ENCODE measurements at regions not wholly inside any gene's neighbourhood (a gene's known extent, or its start where the extent isn't known, plus 50 kb on each side); places are given as distances from the start of the nearest gene placed in this dataset.

- intact Hi-C loops (cut with DNase I; ENCODE audit: low total_unique reads) = no loop called here
- no peak for TF ChIP-seq POLR2A (IDR thresholded peaks at IDR 0.05)
- no peak for TF ChIP-seq CTCF (IDR thresholded peaks at IDR 0.05)
- no peaks in the 10 kb centered on the region for H3K4me1 ChIP-seq
Observed at GRCh38 chr6:8686077-8686476, 250.7 kb upstream of the SLC35B3 start.

GRCh38 chr6:8683204-8683603 is 247.9 kb upstream of the SLC35B3 start:
- intact Hi-C loops (cut with DNase I; ENCODE audit: low total_unique reads) = no loop called here

More at GRCh38 chr6:8686077-8686476, 250.7 kb upstream of the SLC35B3 start:
- H3K9me3 ChIP-seq = no peaks in the 10 kb centered on the region
- no peak overlapping the region for H3K27ac ChIP-seq
- no peak for DNase-seq
- H3K27me3 ChIP-seq = no peaks in the 10 kb centered on the region
- no peak overlapping the region for H3K4me3 ChIP-seq
- no peaks in the 10 kb centered on the region for H3K36me3 ChIP-seq

GRCh38 chr6:8679823-8680222 is 244.5 kb upstream of the SLC35B3 start:
- Histone ChIP-seq H3K4me1 (no peaks in the 10 kb centered on the region), H3K9me3 (no peaks in the 10 kb centered on the region), H3K36me3 (no peaks in the 10 kb centered on the region), H3K27ac (no peak overlapping the region), H3K27me3 (no peaks in the 10 kb centered on the region), H3K4me3 (no peak overlapping the region)
- TF ChIP-seq CTCF (IDR thresholded peaks at IDR 0.05) (no peak), POLR2A (IDR thresholded peaks at IDR 0.05) (no peak)
- intact Hi-C loops (cut with DNase I; ENCODE audit: low total_unique reads) = no loop called here
- DNase-seq = no peak

More at GRCh38 chr6:8683204-8683603, 247.9 kb upstream of the SLC35B3 start:
- no peak overlapping the region for H3K4me3 ChIP-seq
- no peak overlapping the region for H3K27ac ChIP-seq
- H3K9me3 ChIP-seq = no peaks in the 10 kb centered on the region
- TF ChIP-seq CTCF (IDR thresholded peaks at IDR 0.05) = no peak
- TF ChIP-seq POLR2A (IDR thresholded peaks at IDR 0.05) = no peak
- no peaks in the 10 kb centered on the region for H3K4me1 ChIP-seq
- no peaks in the 10 kb centered on the region for H3K27me3 ChIP-seq
- no peak for DNase-seq
- no peaks in the 10 kb centered on the region for H3K36me3 ChIP-seq

- TF ChIP-seq POLR2A (IDR thresholded peaks at IDR 0.05) (no peak), CTCF (IDR thresholded peaks at IDR 0.05) (no peak)
- no peaks in the 10 kb centered on the region for H3K27me3 ChIP-seq
Observed at GRCh38 chr6:8678466-8678865, 243.1 kb upstream of the SLC35B3 start.

GRCh38 chr6:8674126-8674525 is 238.8 kb upstream of the SLC35B3 start:
- TF ChIP-seq POLR2A (IDR thresholded peaks at IDR 0.05) (no peak), CTCF (IDR thresholded peaks at IDR 0.05) (no peak)
- Histone ChIP-seq H3K27me3 (no peaks in the 10 kb centered on the region), H3K4me3 (no peak overlapping the region), H3K4me1 (no peaks in the 10 kb centered on the region), H3K36me3 (no peaks in the 10 kb centered on the region), H3K9me3 (no peaks in the 10 kb centered on the region), H3K27ac (no peak overlapping the region)
- no peak for DNase-seq
- intact Hi-C loops (cut with DNase I; ENCODE audit: low total_unique reads) = no loop called here

More at GRCh38 chr6:8678466-8678865, 243.1 kb upstream of the SLC35B3 start:
- H3K9me3 ChIP-seq = no peaks in the 10 kb centered on the region
- intact Hi-C loops (cut with DNase I; ENCODE audit: low total_unique reads) = no loop called here
- no peak overlapping the region for H3K27ac ChIP-seq
- no peak for DNase-seq
- no peaks in the 10 kb centered on the region for H3K4me1 ChIP-seq
- H3K4me3 ChIP-seq = no peak overlapping the region
- H3K36me3 ChIP-seq = no peaks in the 10 kb centered on the region

Data from uterus (tissue), 3 donors.